ENCODE measurements at regions not wholly inside any gene's neighbourhood (a gene's known extent, or its start where the extent isn't known, plus 50 kb on each side); places are given as distances from the start of the nearest gene placed in this dataset.

DNA sequence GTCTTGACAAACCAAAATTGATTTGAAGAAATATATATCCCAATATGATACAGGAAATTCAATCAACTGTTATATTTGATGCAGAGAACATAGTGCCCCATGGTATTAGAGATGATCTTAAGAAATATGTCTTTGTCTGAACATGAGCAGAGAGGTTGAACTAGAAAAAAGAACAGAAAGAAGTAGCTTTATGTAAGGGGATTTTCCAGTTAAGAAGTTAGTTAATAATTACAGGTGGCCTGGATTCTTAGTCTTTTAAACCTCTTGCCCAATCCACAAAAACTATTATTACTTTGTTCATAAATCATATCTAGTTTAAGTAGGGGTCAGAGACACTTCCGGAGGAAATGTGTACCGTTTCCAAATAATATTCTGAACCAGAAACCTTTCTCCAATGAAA is 1186.7 kb upstream of the EPHA6 start:
- TF ChIP-seq CTCF (IDR thresholded peaks at IDR 0.05; ENCODE audit: low read depth, low read length) (no peak), EZH2phosphoT487 (IDR thresholded peaks at IDR 0.05; ENCODE audit: low read depth) (no peak)
- H4K20me1 ChIP-seq (ENCODE audit: insufficient read depth, low read length): no peaks in the 10 kb centered on the region
- H3K9ac ChIP-seq (ENCODE audit: low read length): peak overlapping the region; percentile 14; the same call in 1 of the 2 replicates
- H3K4me3 ChIP-seq (ENCODE audit: low read length): peak overlapping the region; percentile 13; the same call in 1 of the 2 replicates
- no peaks in the 10 kb centered on the region for H3K79me2 ChIP-seq (ENCODE audit: low read length)
- peaks cover 13% of the 10 kb centered on the region for H3K4me1 ChIP-seq (ENCODE audit: low read length)
- H3K36me3 ChIP-seq (replicated peaks; ENCODE audit: low read depth, low read length): peaks cover 8% of the 10 kb centered on the region
- peak overlapping the region; percentile 59 for H3K27ac ChIP-seq (ENCODE audit: low read length)
- no peaks in the 10 kb centered on the region for H3K27me3 ChIP-seq (ENCODE audit: low read depth, low read length)
- H3K9me3 ChIP-seq (ENCODE audit: insufficient read depth, low read length): no peaks in the 10 kb centered on the region
- peak overlapping the region; percentile 93 for H2AFZ ChIP-seq (ENCODE audit: low read depth, low read length)
- H3K4me2 ChIP-seq (ENCODE audit: low read length): peak overlapping the region; percentile 55

DNA sequence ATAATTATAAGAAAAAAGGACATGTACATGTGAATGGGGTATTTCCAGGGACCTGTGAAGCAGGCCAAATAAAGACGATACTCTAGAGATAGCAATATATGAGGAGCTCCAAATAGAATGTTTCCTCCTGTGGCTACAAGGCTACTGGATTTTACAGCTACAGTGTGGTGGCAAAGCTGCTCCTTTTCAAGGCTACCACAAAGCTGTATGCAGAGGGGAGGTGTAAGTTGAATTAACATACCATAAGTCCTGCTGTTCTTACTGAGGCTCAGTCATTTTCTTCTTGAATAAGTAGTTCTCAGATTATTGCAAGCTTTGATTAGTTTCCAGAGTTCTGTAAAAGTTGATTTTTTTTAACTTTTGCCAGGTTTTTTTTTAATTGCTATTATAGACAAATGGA is 1184.6 kb upstream of the EPHA6 start:
- H2AFZ ChIP-seq (ENCODE audit: low read depth, low read length): no peak overlapping the region
- peaks cover 8% of the 10 kb centered on the region for H3K36me3 ChIP-seq (replicated peaks; ENCODE audit: low read depth, low read length)
- no peaks in the 10 kb centered on the region for H3K79me2 ChIP-seq (ENCODE audit: low read length)
- H3K27me3 ChIP-seq (ENCODE audit: low read depth, low read length): no peaks in the 10 kb centered on the region
- no peak overlapping the region for H3K4me3 ChIP-seq (ENCODE audit: low read length)
- TF ChIP-seq EZH2phosphoT487 (IDR thresholded peaks at IDR 0.05; ENCODE audit: low read depth) (no peak), CTCF (IDR thresholded peaks at IDR 0.05; ENCODE audit: low read depth, low read length) (no peak)
- no peaks in the 10 kb centered on the region for H4K20me1 ChIP-seq (ENCODE audit: insufficient read depth, low read length)
- H3K9me3 ChIP-seq (ENCODE audit: insufficient read depth, low read length): no peaks in the 10 kb centered on the region
- no peak overlapping the region for H3K9ac ChIP-seq (ENCODE audit: low read length)
- H3K27ac ChIP-seq (ENCODE audit: low read length): no peak overlapping the region
- no peak overlapping the region for H3K4me2 ChIP-seq (ENCODE audit: low read length)
- peaks cover 13% of the 10 kb centered on the region for H3K4me1 ChIP-seq (ENCODE audit: low read length)

DNA sequence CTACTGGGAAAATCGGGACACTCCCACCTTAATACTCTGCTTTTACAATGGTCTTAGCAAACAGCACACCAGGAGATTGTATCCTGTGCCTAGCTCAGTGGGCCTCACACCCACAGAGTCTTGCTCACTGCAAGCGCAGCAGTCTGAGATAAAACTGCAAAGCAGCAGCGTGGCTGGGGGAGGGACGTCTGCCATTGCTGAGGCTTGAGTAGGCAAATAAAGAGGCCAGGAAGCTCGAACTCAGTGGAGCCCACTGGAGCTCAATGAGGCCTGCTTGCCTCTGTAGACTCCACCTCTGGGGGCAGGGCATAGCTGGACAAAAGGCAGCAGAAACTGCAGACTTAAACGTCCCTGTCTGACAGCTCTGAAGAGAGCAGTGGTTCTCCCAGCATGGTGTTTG is 1169.1 kb upstream of the EPHA6 start:
- Histone ChIP-seq H3K4me3 (ENCODE audit: low read length) (no peak overlapping the region), H3K27ac (ENCODE audit: low read length) (no peak overlapping the region), H3K36me3 (replicated peaks; ENCODE audit: low read depth, low read length) (no peaks in the 10 kb centered on the region), H3K79me2 (ENCODE audit: low read length) (no peaks in the 10 kb centered on the region), H3K9ac (ENCODE audit: low read length) (no peak overlapping the region), H2AFZ (ENCODE audit: low read depth, low read length) (no peak overlapping the region), H3K4me1 (ENCODE audit: low read length) (no peaks in the 10 kb centered on the region), H3K27me3 (ENCODE audit: low read depth, low read length) (no peaks in the 10 kb centered on the region), H4K20me1 (ENCODE audit: insufficient read depth, low read length) (no peaks in the 10 kb centered on the region), H3K9me3 (ENCODE audit: insufficient read depth, low read length) (no peaks in the 10 kb centered on the region; the same call in 1 of the 2 replicates), H3K4me2 (ENCODE audit: low read length) (no peak overlapping the region)
- no peak for TF ChIP-seq CTCF (IDR thresholded peaks at IDR 0.05; ENCODE audit: low read depth, low read length)
- TF ChIP-seq EZH2phosphoT487 (IDR thresholded peaks at IDR 0.05; ENCODE audit: low read depth): no peak

DNA sequence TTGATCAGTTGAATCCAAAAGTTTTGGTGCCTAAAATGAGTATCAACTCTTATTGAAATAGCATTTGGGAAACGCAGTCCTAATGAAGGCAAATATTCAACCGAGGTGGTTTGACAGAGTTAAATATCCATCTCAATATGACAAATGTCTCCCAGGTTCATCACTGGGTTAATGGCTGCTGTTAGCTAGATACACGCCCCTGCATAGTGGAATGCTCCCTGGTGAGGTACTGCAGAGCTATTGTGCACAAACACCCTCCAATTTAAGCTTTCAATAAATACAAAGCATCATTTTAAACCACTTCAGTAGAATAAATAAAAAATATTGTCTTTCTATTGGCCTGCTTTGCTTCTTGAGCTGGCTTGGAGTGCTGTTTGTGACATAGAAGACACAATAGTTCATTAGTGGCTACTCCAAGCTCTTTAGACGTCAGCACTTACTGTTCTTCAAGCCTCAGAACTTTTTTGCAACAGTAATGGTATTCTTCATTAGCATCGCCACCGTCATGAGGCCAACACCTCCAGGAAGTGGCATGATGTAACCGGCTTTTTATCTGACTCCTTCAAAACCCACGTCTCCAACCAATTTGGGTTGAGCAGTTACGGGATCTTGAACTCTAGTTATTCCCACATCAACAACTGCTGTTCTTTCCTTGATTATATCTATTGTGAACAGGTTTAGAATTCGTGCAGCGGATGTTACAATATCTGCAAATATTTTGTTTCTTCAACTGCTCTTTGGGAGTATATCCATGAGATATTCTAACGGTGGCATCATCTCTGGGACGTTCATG is 1159.6 kb upstream of the EPHA6 start:
- Histone ChIP-seq H3K27ac (ENCODE audit: low read length) (no peak overlapping the region), H3K4me2 (ENCODE audit: low read length) (no peak overlapping the region), H3K9me3 (ENCODE audit: insufficient read depth, low read length) (no peaks in the 10 kb centered on the region), H3K36me3 (replicated peaks; ENCODE audit: low read depth, low read length) (no peaks in the 10 kb centered on the region), H3K9ac (ENCODE audit: low read length) (no peak overlapping the region), H3K27me3 (ENCODE audit: low read depth, low read length) (no peaks in the 10 kb centered on the region), H2AFZ (ENCODE audit: low read depth, low read length) (no peak overlapping the region), H3K4me3 (ENCODE audit: low read length) (no peak overlapping the region), H3K79me2 (ENCODE audit: low read length) (no peaks in the 10 kb centered on the region), H4K20me1 (ENCODE audit: insufficient read depth, low read length) (no peaks in the 10 kb centered on the region), H3K4me1 (ENCODE audit: low read length) (no peaks in the 10 kb centered on the region)
- TF ChIP-seq EZH2phosphoT487 (IDR thresholded peaks at IDR 0.05; ENCODE audit: low read depth): no peak
- TF ChIP-seq CTCF (IDR thresholded peaks at IDR 0.05; ENCODE audit: low read depth, low read length): no peak
